Lung (tissue), 11 donors: ENCODE measurements at regions not wholly inside any gene's neighbourhood (a gene's known extent, or its start where the extent isn't known, plus 50 kb on each side); places are given as distances from the start of the nearest gene placed in this dataset.

Source experiments
- ATAC-seq: fragments of 200-7000 bp; cut with Tn5 transposase; one replicate; pipeline ENCODE4 v1.9.1; 2020; ENCODE audit warnings: moderate number of reproducible peaks; ENCODE audit not compliant: insufficient read depth, low FRiP score
- DNase-seq, 3 donors: peaks; one replicate each; pipeline ENCODE4 v3.0.0-alpha.2; 2013 to 2017
- H3K27ac ChIP-seq, 2 donors: one replicate each; pipeline ENCODE4 v1.5.1; 2013; ENCODE audit warnings: mild to moderate bottlenecking in 2 of 2, moderate library complexity in 2 of 2, control low read depth in 1 of 2, inconsistent platforms in 1 of 2, low read depth in 1 of 2, low read length in 1 of 2
- H3K27me3 ChIP-seq, 3 donors: one replicate each; pipeline ENCODE4 v1.5.1; 2013; ENCODE audit warnings: low read length in 2 of 3; ENCODE audit not compliant: control insufficient read depth in 3 of 3, insufficient read depth in 3 of 3
- H3K36me3 ChIP-seq, 4 donors: one replicate each; pipeline ENCODE4 v1.5.1; 2013; ENCODE audit warnings: low read length in 4 of 4, mild to moderate bottlenecking in 1 of 4, moderate library complexity in 1 of 4; ENCODE audit not compliant: control insufficient read depth in 4 of 4, insufficient read depth in 4 of 4
- H3K4me1 ChIP-seq, 5 donors: one replicate each; pipeline ENCODE4 v1.5.1; 2013; ENCODE audit warnings: low read length in 5 of 5, mild to moderate bottlenecking in 2 of 5, moderate library complexity in 1 of 5; ENCODE audit not compliant: control insufficient read depth in 5 of 5, insufficient read depth in 5 of 5
- H3K4me3 ChIP-seq: one replicate; pipeline ENCODE4 v1.5.1; 2013; ENCODE audit warnings: mild to moderate bottlenecking, control low read depth, moderate library complexity
- H3K9ac ChIP-seq, 2 donors: one replicate each; pipeline ENCODE4 v1.5.1; 2013; ENCODE audit warnings: low read length in 2 of 2, control low read depth in 1 of 2; ENCODE audit not compliant: insufficient read depth in 1 of 2
- H3K9me3 ChIP-seq, 4 donors: one replicate each; pipeline ENCODE4 v1.5.1; 2013; ENCODE audit warnings: low read length in 3 of 4, mild to moderate bottlenecking in 1 of 4, moderate library complexity in 1 of 4; ENCODE audit not compliant: control insufficient read depth in 4 of 4, insufficient read depth in 3 of 4
- WGBS, 2 donors: extraction: QIAGEN DNeasy Blood & Tissue Kit; methylation state at CpG; one replicate each; pipeline ENCODE4 v1.1.7; 2013; 5-methylcytosine and 5-hydroxymethylcytosine counted together
- TF ChIP-seq, protein P1 (sequence below): IDR thresholded peaks from 2 replicates; pipeline ENCODE4 v1.5.1; 2012; ENCODE audit warnings: mild to moderate bottlenecking; ENCODE audit errors: control extremely low read depth, extremely low read depth
- donor health status: control.
- donor health status: control.
- donor health status: Bipolar disorder and iron deficiency.
- donor health status: healthy.
- donor health status: DM: yes; HTN: yes; CAD: no.

DNA sequence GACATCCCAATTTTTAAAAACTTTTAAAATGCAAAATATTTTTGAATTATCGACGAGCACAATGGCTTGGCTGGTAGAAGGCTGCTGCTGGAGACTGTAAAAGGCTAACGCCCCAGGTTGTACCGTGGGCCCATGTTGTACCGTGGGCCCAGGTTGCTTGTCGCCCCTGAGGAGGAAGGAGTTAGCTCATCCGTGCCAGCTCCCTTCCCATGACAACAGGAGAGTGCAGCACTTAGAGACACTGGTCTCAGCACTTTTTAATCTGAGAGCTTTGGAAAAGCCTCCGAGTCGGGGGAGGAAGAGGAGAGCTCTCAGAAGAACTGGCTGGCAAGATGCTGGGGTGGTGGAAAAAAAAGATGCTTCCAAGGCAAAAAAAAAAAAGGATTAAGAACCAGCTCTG, 50.3 kb upstream of the CACNA1A start:
- TF ChIP-seq, protein P1, sequence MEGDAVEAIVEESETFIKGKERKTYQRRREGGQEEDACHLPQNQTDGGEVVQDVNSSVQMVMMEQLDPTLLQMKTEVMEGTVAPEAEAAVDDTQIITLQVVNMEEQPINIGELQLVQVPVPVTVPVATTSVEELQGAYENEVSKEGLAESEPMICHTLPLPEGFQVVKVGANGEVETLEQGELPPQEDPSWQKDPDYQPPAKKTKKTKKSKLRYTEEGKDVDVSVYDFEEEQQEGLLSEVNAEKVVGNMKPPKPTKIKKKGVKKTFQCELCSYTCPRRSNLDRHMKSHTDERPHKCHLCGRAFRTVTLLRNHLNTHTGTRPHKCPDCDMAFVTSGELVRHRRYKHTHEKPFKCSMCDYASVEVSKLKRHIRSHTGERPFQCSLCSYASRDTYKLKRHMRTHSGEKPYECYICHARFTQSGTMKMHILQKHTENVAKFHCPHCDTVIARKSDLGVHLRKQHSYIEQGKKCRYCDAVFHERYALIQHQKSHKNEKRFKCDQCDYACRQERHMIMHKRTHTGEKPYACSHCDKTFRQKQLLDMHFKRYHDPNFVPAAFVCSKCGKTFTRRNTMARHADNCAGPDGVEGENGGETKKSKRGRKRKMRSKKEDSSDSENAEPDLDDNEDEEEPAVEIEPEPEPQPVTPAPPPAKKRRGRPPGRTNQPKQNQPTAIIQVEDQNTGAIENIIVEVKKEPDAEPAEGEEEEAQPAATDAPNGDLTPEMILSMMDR, result no peak
- Histone ChIP-seq H3K27ac (no peak overlapping the region), H3K4me1 (no peaks in the 10 kb centered on the region), H3K9me3 (peaks cover 0 to 8% (median 1%) of the 10 kb centered on the region in 4 donors), H3K36me3 (no peaks in the 10 kb centered on the region), H3K4me3 (no peak overlapping the region), H3K9ac (no peak overlapping the region), H3K27me3 (peaks cover 0 to 8% (median under 1%) of the 10 kb centered on the region in 3 donors)
- DNase-seq, result no peak
- WGBS, 2 donors, result 77 to 79% methylated on average over 9 of the region's 9 CpGs
- ATAC-seq, result no peak
